ENCODE measurements at regions not wholly inside any gene's neighbourhood (a gene's known extent, or its start where the extent isn't known, plus 50 kb on each side); places are given as distances from the start of the nearest gene placed in this dataset.

GRCh38 chr2:225236769-225237323, 162.7 kb upstream of the NYAP2 start:
- no peak for TF ChIP-seq CTCF (conservative IDR thresholded peaks at IDR 0.05; ENCODE audit: low read length)
- no peak for TF ChIP-seq EZH2phosphoT487 (IDR thresholded peaks at IDR 0.05; ENCODE audit: borderline replicate concordance, low read depth, low read length)

Data from OCI-LY7 (cell line).